Left hindlimb (tissue), 1 donor: ENCODE measurements at regions not wholly inside any gene's neighbourhood (a gene's known extent, or its start where the extent isn't known, plus 50 kb on each side); places are given as distances from the start of the nearest gene placed in this dataset.

Experiments
- DNase-seq: peaks from one replicate; pipeline ENCODE4 v3.0.0-alpha.2; 2018

- no peak for DNase-seq
Observed at GRCh38 chr1:168972225-168972624, 134.3 kb upstream of the ATP1B1 start.

GRCh38 chr1:168972887-168973286 is 133.6 kb upstream of the ATP1B1 start:
- no peak for DNase-seq

GRCh38 chr1:168974117-168974516 is 132.4 kb upstream of the ATP1B1 start:
- DNase-seq: no peak

- no peak for DNase-seq
Observed at GRCh38 chr1:168974611-168975010, 131.9 kb upstream of the ATP1B1 start.

GRCh38 chr1:168976267-168976666 is 130.2 kb upstream of the ATP1B1 start:
- DNase-seq: no peak

- no peak for DNase-seq
Observed at GRCh38 chr1:168977618-168978017, 128.9 kb upstream of the ATP1B1 start.

GRCh38 chr1:168979276-168979675 is 127.2 kb upstream of the ATP1B1 start:
- DNase-seq: no peak

GRCh38 chr1:168980180-168980579 is 126.3 kb upstream of the ATP1B1 start:
- no peak for DNase-seq

- no peak for DNase-seq
Observed at GRCh38 chr1:168980656-168981055, 125.8 kb upstream of the ATP1B1 start.

GRCh38 chr1:168982778-168983177 is 123.7 kb upstream of the ATP1B1 start:
- DNase-seq: no peak

- DNase-seq: no peak
Observed at GRCh38 chr1:168987330-168987729, 119.2 kb upstream of the ATP1B1 start.

GRCh38 chr1:168987923-168988322 is 118.6 kb upstream of the ATP1B1 start:
- DNase-seq: no peak

- no peak for DNase-seq
Observed at GRCh38 chr1:168989985-168990384, 116.5 kb upstream of the ATP1B1 start.

GRCh38 chr1:168991667-168992475 is 114.6 kb upstream of the ATP1B1 start:
- no peak for DNase-seq

- DNase-seq: no peak
Observed at GRCh38 chr1:169001353-169001752, 105.1 kb upstream of the ATP1B1 start.

- DNase-seq: no peak
Observed at GRCh38 chr1:169003864-169004516, 102.5 kb upstream of the ATP1B1 start.

- no peak for DNase-seq
Observed at GRCh38 chr1:169005776-169006175, 100.7 kb upstream of the ATP1B1 start.

- DNase-seq: no peak
Observed at GRCh38 chr1:169009666-169010065, 96.8 kb upstream of the ATP1B1 start.

- DNase-seq: no peak
Observed at GRCh38 chr1:169012416-169012815, 94.1 kb upstream of the ATP1B1 start.

GRCh38 chr1:169013821-169014220 is 92.7 kb upstream of the ATP1B1 start:
- no peak for DNase-seq

- DNase-seq: no peak
Observed at GRCh38 chr1:169015464-169015863, 91.0 kb upstream of the ATP1B1 start.

- DNase-seq: no peak
Observed at GRCh38 chr1:169018751-169019150, 87.7 kb upstream of the ATP1B1 start.

GRCh38 chr1:169019419-169020058 is 87.0 kb upstream of the ATP1B1 start:
- DNase-seq: no peak

- no peak for DNase-seq
Observed at GRCh38 chr1:169020684-169021083, 85.8 kb upstream of the ATP1B1 start.
